PFSK-1 (cell line): ENCODE measurements at regions not wholly inside any gene's neighbourhood (a gene's known extent, or its start where the extent isn't known, plus 50 kb on each side); places are given as distances from the start of the nearest gene placed in this dataset.

Source experiments
- FOXP2 ChIP-seq: optimal IDR thresholded peaks from 2 replicates; pipeline ENCODE3; 2011; ENCODE audit warnings: borderline replicate concordance, control low read depth, inconsistent platforms; ENCODE audit not compliant: insufficient read depth; ENCODE audit errors: extremely low read length, extremely low read depth
- POLR2AphosphoS5 ChIP-seq: IDR thresholded peaks from 2 replicates; pipeline ENCODE4 v1.6.1; 2012; ENCODE audit warnings: low read depth, mild to moderate bottlenecking, control low read depth, low read length, moderate library complexity
- REST ChIP-seq, 2 experiments: IDR thresholded peaks; 2 replicates each; pipeline versions ENCODE4 v1.6.1 to v1.8.0; 2011 to 2012; ENCODE audit warnings: low read depth in 2 of 2, low read length in 2 of 2, control low read depth in 1 of 2, inconsistent platforms in 1 of 2, mild to moderate bottlenecking in 1 of 2, moderate library complexity in 1 of 2; ENCODE audit not compliant: insufficient read depth in 1 of 2
- SIN3A ChIP-seq: IDR thresholded peaks from 2 replicates; pipeline ENCODE4 v1.6.1; 2012; ENCODE audit warnings: mild to moderate bottlenecking, low read length, moderate library complexity, borderline replicate concordance; ENCODE audit not compliant: insufficient read depth
- TAF1 ChIP-seq: IDR thresholded peaks from 2 replicates; pipeline ENCODE4 v1.6.1; 2012; ENCODE audit warnings: low read length, control low read depth, borderline replicate concordance; ENCODE audit not compliant: insufficient read depth

DNA sequence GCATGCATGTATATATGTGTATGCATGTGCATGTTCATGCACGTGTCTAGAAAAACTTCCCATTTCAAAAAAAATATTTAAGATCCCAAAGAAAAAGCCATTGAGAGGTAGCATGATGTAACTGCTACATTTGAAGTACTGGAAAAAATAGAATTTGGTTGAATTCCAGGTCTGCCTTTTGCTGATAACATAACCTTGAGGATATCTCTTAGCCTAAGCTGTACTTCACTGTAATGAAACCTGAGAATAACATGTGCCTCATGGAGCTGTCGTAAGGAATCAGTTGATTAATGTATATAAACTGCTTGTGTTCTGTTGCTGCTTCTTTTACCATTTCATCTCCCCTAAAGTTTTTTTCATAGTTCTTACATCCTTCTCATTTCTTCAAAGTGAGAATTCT lies 351.8 kb downstream of the GRIA2 start:
- TF ChIP-seq TAF1 (no peak), REST (IDR thresholded peaks at IDR 0.05; ENCODE audit: insufficient read depth in 1 of 2, low read depth in 2 of 2, low read length in 2 of 2) (no peak), POLR2AphosphoS5 (no peak), SIN3A (no peak), FOXP2 (no peak)

- no peak for TF ChIP-seq FOXP2
- TF ChIP-seq REST (IDR thresholded peaks at IDR 0.05; ENCODE audit: insufficient read depth in 1 of 2, low read depth in 2 of 2, low read length in 2 of 2): no peak
- no peak for TF ChIP-seq SIN3A
- no peak for TF ChIP-seq POLR2AphosphoS5
- TF ChIP-seq TAF1: no peak
Observed at GRCh38 chr4:157564771-157565170, 344.2 kb downstream of the GRIA2 start.

DNA sequence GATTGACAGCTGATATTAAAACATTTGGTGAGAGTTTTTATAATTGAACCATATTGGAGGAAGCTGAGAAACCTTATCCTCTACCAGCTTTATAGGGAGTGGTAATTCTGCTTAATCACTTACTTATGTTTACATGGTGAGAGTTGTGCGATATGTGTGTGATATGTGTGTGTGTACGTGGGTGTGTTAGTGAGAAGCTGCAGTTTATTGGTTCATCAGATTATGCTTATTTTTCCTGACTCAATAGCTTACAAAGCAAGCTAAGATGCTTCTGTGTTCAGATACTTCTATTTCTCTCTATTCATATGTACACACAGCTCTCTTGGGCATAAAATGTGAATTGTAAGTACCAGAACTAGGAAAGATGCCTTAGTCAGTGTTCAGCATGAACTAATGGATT lies 343.7 kb downstream of the GRIA2 start:
- no peak for TF ChIP-seq SIN3A

GRCh38 chr4:157558016-157558415 lies 337.5 kb downstream of the GRIA2 start:
- TF ChIP-seq POLR2AphosphoS5: no peak
- no peak for TF ChIP-seq REST (IDR thresholded peaks at IDR 0.05; ENCODE audit: insufficient read depth in 1 of 2, low read depth in 2 of 2, low read length in 2 of 2)
- no peak for TF ChIP-seq FOXP2
- TF ChIP-seq TAF1: no peak
- no peak for TF ChIP-seq SIN3A

GRCh38 chr4:157550028-157550427 lies 329.5 kb downstream of the GRIA2 start:
- TF ChIP-seq SIN3A: no peak
- no peak for TF ChIP-seq FOXP2
- TF ChIP-seq TAF1: no peak
- TF ChIP-seq POLR2AphosphoS5: no peak
- no peak for TF ChIP-seq REST (IDR thresholded peaks at IDR 0.05; ENCODE audit: insufficient read depth in 1 of 2, low read depth in 2 of 2, low read length in 2 of 2)
